ENCODE measurements at regions not wholly inside any gene's neighbourhood (a gene's known extent, or its start where the extent isn't known, plus 50 kb on each side); places are given as distances from the start of the nearest gene placed in this dataset.
"Not testable (repeated sequence)": the region's sequence is repeated elsewhere in the genome, so short reads cannot be mapped to it uniquely, and the experiment has no call there.

DNA sequence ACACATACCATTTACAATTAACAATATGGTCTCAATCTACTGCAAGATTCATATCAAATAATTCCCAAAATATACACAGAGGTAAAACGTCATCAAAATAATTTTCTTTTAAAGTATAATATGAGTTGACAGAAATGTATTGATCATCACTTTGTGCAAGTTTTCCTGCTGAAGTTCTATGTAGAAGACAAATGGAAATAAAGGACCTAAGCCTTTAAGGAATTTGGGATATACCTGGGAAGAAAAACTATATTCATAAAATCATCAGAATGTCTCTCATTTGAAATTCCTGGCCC lies 61.1 kb upstream of the DAAM1 start:
- DNase-seq, result no peak

DNA sequence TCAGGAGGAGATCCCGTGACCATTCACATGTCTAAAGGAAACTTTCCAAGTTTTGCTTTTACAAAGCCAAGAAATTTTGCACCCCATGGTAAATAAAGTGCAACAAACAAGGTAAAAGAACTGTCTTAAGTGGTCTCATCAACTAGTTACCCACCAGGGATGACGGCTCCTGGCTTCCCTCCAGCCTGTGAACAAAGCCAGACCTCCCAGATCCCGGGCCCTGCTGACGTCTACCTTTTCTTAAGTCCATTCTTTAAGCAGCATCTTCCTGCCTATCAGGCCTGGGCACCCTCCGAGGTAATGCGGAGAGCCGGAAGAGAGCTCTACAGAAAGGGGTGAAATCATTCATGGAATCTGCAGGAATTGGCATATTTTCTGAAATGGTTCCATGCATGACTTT lies 58.0 kb upstream of the DAAM1 start:
- no peak for DNase-seq

GRCh38 chr14:59131938-59132795 lies 56.3 kb upstream of the DAAM1 start:
- no peak for DNase-seq

- no peak for DNase-seq
These were observed 55.5 kb upstream of the DAAM1 start for GRCh38 chr14:59132796-59133494.

GRCh38 chr14:59133709-59134108 lies 54.8 kb upstream of the DAAM1 start:
- DNase-seq, result no peak

- no peak for DNase-seq
These were observed 54.2 kb upstream of the DAAM1 start for GRCh38 chr14:59134307-59134706.

DNA sequence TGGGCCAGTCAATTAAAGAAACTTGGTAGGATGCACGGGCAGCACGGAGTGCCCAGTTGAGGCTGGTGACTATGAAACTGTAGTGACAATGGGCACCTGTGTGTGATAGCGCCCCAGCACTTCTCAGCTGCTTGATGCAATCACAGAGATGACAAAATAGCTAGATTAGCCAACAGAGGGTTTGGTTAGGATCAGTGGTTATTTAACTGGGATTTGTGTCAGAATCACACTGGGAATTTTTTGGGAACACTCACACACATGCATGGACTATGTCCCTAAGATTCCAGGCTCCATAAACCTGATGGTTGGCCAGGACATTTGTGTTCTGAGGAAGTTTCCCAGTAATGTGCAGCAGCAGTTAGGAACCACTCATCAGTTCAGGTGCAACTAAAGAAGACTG lies 51.2 kb upstream of the DAAM1 start:
- DNase-seq, result no peak

DNA sequence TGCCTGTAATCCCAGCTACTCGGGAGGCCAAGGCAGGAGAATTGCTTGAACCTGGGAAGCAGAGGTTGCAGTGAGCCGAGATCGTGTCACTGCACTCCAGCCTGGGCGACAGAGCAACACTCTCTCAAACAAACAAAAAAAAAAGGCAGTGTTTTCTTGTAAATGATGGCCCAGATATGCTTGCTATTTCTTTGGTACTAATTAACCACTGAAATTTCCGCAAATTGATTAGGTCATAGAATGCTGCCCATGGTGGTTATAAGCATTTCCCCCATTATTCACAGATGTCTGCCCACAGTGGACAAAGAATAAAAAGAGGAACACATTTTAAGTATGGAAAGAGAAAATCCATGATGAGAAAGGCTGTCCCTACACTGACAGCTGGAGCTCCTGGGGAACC lies 49.9 kb upstream of the DAAM1 start:
- DNase-seq, result not testable (repeated sequence)
